Endothelial cell of umbilical vein (primary cell): ENCODE measurements at regions not wholly inside any gene's neighbourhood (a gene's known extent, or its start where the extent isn't known, plus 50 kb on each side); places are given as distances from the start of the nearest gene placed in this dataset.

Experiments used
- BruUV-seq: library from RNA; stranded (reverse); fragments of 400-500 nt; replicated peaks from 2 replicates; lab custom pipeline; 2021; lab: Mats Ljungman, UMichigan
- CTCF ChIA-PET: fragments of 300-600, 350-600 bp; sonication (Branson Sonifier 250); formaldehyde crosslinking; loops from one replicate; lab custom pipeline; 2021; ENCODE audit warnings: antibody characterized with exemption, inconsistent platforms; lab: Charles Lee
- POLR2A ChIA-PET: fragments of 300-600, 350-600 bp; sonication (Branson Sonifier 250); formaldehyde crosslinking; loops from one replicate; lab custom pipeline; 2021; ENCODE audit warnings: antibody characterized with exemption, inconsistent platforms; lab: Charles Lee
- DNase-seq: peaks from one replicate; pipeline ENCODE4 v3.0.0-alpha.2; 2011; ENCODE audit warnings: low read depth, low spot score
- FAIRE-seq: peaks from 2 replicates; lab custom pipeline; 2011; peaks lifted over from hg19 to GRCh38; lab: Jason Lieb, UNC
- H2AFZ ChIP-seq: 2 replicates; pipeline ENCODE4 v1.6.0; 2012; ENCODE audit warnings: low read depth, low read length, control low read depth, inconsistent platforms
- H3K27ac ChIP-seq: 2 replicates; pipeline ENCODE4 v1.5.1; 2011; ENCODE audit warnings: low read depth, mild to moderate bottlenecking, control low read depth, low read length, moderate library complexity; ENCODE audit not compliant: insufficient read depth
- H3K27me3 ChIP-seq, 2 experiments: 2 replicates each; pipeline versions ENCODE4 v1.6.0 to v1.6.1; 2011; ENCODE audit warnings: low read length in 2 of 2, mixed read lengths in 1 of 2; ENCODE audit not compliant: control insufficient read depth in 2 of 2, insufficient read depth in 2 of 2
- H3K36me3 ChIP-seq, 2 experiments: 2 replicates in 1 of 2; 3 replicates in 1 of 2; pipeline ENCODE4 v1.5.1; 2011; ENCODE audit warnings: low read length in 2 of 2, mild to moderate bottlenecking in 1 of 2, moderate library complexity in 1 of 2; ENCODE audit not compliant: control insufficient read depth in 2 of 2, insufficient read depth in 2 of 2; ENCODE audit errors: extremely low read depth in 1 of 2
- H3K4me1 ChIP-seq: 3 replicates; pipeline ENCODE4 v1.5.1; 2011; ENCODE audit warnings: mild to moderate bottlenecking, low read length; ENCODE audit not compliant: control insufficient read depth, insufficient read depth; ENCODE audit errors: extremely low read depth
- H3K4me2 ChIP-seq: 2 replicates; pipeline ENCODE4 v1.6.1; 2011; ENCODE audit warnings: low read length, control low read depth, mixed read lengths; ENCODE audit not compliant: insufficient read depth
- H3K4me3 ChIP-seq, 3 experiments: fragments of 200-600 bp in 1 of 3; sonication (generic), shearing (Covaris generic) in 1 of 3; replicated peaks in 1 of 3; 2 replicates each; pipeline ENCODE4 v1.5.1; 2011 to 2016; ENCODE audit warnings: control low read depth in 3 of 3, low read length in 3 of 3, mild to moderate bottlenecking in 2 of 3, inconsistent platforms in 1 of 3, low read depth in 1 of 3, moderate library complexity in 1 of 3; ENCODE audit not compliant: insufficient read depth in 1 of 3
- H3K79me2 ChIP-seq: 2 replicates; pipeline ENCODE4 v1.6.0; 2012; ENCODE audit warnings: low read length, inconsistent platforms; ENCODE audit not compliant: control insufficient read depth, insufficient read depth
- H3K9ac ChIP-seq: replicated peaks from 2 replicates; pipeline ENCODE3; 2011; ENCODE audit warnings: low read length, control low read depth; ENCODE audit not compliant: insufficient read depth; ENCODE audit errors: extremely low read depth
- H3K9me1 ChIP-seq: replicated peaks from 3 replicates; pipeline ENCODE4 v1.6.0; 2011; ENCODE audit warnings: mild to moderate bottlenecking, low read length; ENCODE audit not compliant: control insufficient read depth, insufficient read depth; ENCODE audit errors: extremely low read depth
- H3K9me3 ChIP-seq: replicated peaks from 2 replicates; pipeline ENCODE4 v1.5.1; 2012; ENCODE audit warnings: low read length, inconsistent platforms; ENCODE audit not compliant: control insufficient read depth, insufficient read depth
- H4K20me1 ChIP-seq: replicated peaks from 2 replicates; pipeline ENCODE3; 2011; ENCODE audit warnings: mild to moderate bottlenecking, low read length; ENCODE audit not compliant: control insufficient read depth, insufficient read depth; ENCODE audit errors: extremely low read depth
- CTCF ChIP-seq, 2 donors: IDR thresholded peaks; 1 replicate in 1 of 2; 2 replicates in 1 of 2; pipeline ENCODE4 v1.5.1; 2011; ENCODE audit warnings: low read length in 2 of 2, mild to moderate bottlenecking in 2 of 2, moderate library complexity in 2 of 2, control low read depth in 1 of 2, inconsistent platforms in 1 of 2, low read depth in 1 of 2; ENCODE audit not compliant: insufficient read depth in 1 of 2; ENCODE audit errors: extremely low read depth in 1 of 2
- EZH2 ChIP-seq: IDR thresholded peaks from 2 replicates; pipeline ENCODE4 v1.6.1; 2012; ENCODE audit warnings: borderline replicate concordance, low read depth, mild to moderate bottlenecking, moderate library complexity, low read length, inconsistent platforms; ENCODE audit not compliant: severe bottlenecking
- FOS ChIP-seq: IDR thresholded peaks from 2 replicates; pipeline ENCODE4 v1.6.1; 2011; ENCODE audit warnings: mild to moderate bottlenecking, low read length, moderate library complexity, borderline replicate concordance; ENCODE audit not compliant: insufficient read depth
- GATA2 ChIP-seq: IDR thresholded peaks from 2 replicates; pipeline ENCODE4 v1.7.0; 2011; ENCODE audit warnings: low read depth, mild to moderate bottlenecking, moderate library complexity, mixed read lengths, low read length; ENCODE audit not compliant: insufficient read length, insufficient read depth
- JUN ChIP-seq: IDR thresholded peaks from 2 replicates; pipeline ENCODE4 v1.6.1; 2011; ENCODE audit warnings: borderline replicate concordance, low read depth; ENCODE audit not compliant: insufficient read length, insufficient read depth
- MYC ChIP-seq: IDR thresholded peaks from one replicate; pipeline ENCODE4 v1.6.1; 2011; ENCODE audit warnings: mild to moderate bottlenecking, low read depth, low read length
- POLR2A ChIP-seq: IDR thresholded peaks from 2 replicates; pipeline ENCODE4 v1.6.1; 2012; ENCODE audit warnings: low read depth, mild to moderate bottlenecking, control low read depth, low read length
- POLR2AphosphoS5 ChIP-seq: IDR thresholded peaks from 2 replicates; pipeline ENCODE4 v1.6.1; 2012; ENCODE audit warnings: low read depth, mild to moderate bottlenecking, control low read depth, low read length, moderate library complexity; ENCODE audit not compliant: insufficient read depth
- dilution Hi-C: fragments of 300-500 bp; cut with MboI; formaldehyde crosslinking; loops from one replicate; pipeline ENCODE4 v1.15.0; 2019; ENCODE audit warnings: low sequenced_read_pairs; ENCODE audit not compliant: extremely low pct_ligation_motif_present
- intact Hi-C: fragments of 100-400 bp; cut with micrococcal nuclease; formaldehyde crosslinking; loops from one replicate; pipeline ENCODE4 v1.10.0; 2022
- TF ChIP-seq, protein P1 (sequence below): IDR thresholded peaks from 2 replicates; pipeline ENCODE4 v1.6.1; 2011; ENCODE audit not compliant: insufficient read depth, insufficient read length

- Histone ChIP-seq H3K36me3 (no peaks in the 10 kb centered on the region), H3K4me3 (no peak overlapping the region), H2AFZ (no peak overlapping the region), H4K20me1 (no peaks in the 10 kb centered on the region), H3K9me1 (no peaks in the 10 kb centered on the region), H3K27me3 (no peaks in the 10 kb centered on the region), H3K4me1 (no peaks in the 10 kb centered on the region), H3K79me2 (no peaks in the 10 kb centered on the region), H3K27ac (no peak overlapping the region), H3K4me2 (no peak overlapping the region), H3K9me3 (peaks cover 2% of the 10 kb centered on the region), H3K9ac (no peak overlapping the region)
- TF ChIP-seq CTCF (IDR thresholded peaks at IDR 0.05; ENCODE audit: extremely low read depth in 1 of 2, insufficient read depth in 1 of 2, low read depth in 1 of 2, low read length in 2 of 2) (no peak), FOS (no peak), JUN (no peak), MYC (no peak), POLR2A (no peak), EZH2 (no peak), GATA2 (no peak), POLR2AphosphoS5 (no peak)
- TF ChIP-seq, protein P1, sequence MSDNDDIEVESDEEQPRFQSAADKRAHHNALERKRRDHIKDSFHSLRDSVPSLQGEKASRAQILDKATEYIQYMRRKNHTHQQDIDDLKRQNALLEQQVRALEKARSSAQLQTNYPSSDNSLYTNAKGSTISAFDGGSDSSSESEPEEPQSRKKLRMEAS: no peak
- ChIA-PET CTCF (no interaction called here), POLR2A (no interaction called here)
- intact Hi-C loops (no loop called here), dilution Hi-C loops (no loop called here)
- DNase-seq: no peak
- BruUV-seq: no TSS peak
- no peak for FAIRE-seq
Measured at GRCh38 chr18:78685980-78686530, 293.6 kb upstream of the SALL3 start.
